Chondrocyte (in vitro differentiated cells): ENCODE measurements at regions not wholly inside any gene's neighbourhood (a gene's known extent, or its start where the extent isn't known, plus 50 kb on each side); places are given as distances from the start of the nearest gene placed in this dataset.

Experiments
- DNase-seq: peaks from one replicate; pipeline ENCODE4 v3.0.0; 2021; ENCODE audit warnings: mixed read lengths, low spot score
- H3K27ac Mint-ChIP-seq: one replicate; pipeline ENCODE4 v1.8.0; 2021; ENCODE audit warnings: mild to moderate bottlenecking, moderate library complexity, mixed read lengths; ENCODE audit not compliant: unreplicated experiment
- H3K27me3 Mint-ChIP-seq: 2 replicates; pipeline ENCODE4 v1.8.0; 2021; ENCODE audit warnings: low read depth, mixed read lengths
- H3K36me3 Mint-ChIP-seq: 2 replicates; pipeline ENCODE4 v1.8.0; 2021; ENCODE audit warnings: low read depth, mixed read lengths
- H3K4me1 Mint-ChIP-seq: 2 replicates; pipeline ENCODE4 v1.8.0; 2021; ENCODE audit warnings: low read depth, mild to moderate bottlenecking, mixed read lengths
- H3K4me3 Mint-ChIP-seq: one replicate; pipeline ENCODE4 v1.8.0; 2021; ENCODE audit warnings: mild to moderate bottlenecking, moderate library complexity, mixed read lengths; ENCODE audit not compliant: unreplicated experiment
- H3K9me3 Mint-ChIP-seq: 2 replicates; pipeline ENCODE4 v1.8.0; 2021; ENCODE audit warnings: low read depth, mixed read lengths
- CTCF ChIP-seq: fragments of 200-600 bp; sonication (generic); IDR thresholded peaks from 2 replicates; pipeline ENCODE4 v1.5.0; 2021; ENCODE audit warnings: antibody characterized with exemption, mild to moderate bottlenecking, moderate library complexity

- Mint-ChIP-seq H3K4me1 (peaks cover 11% of the 10 kb centered on the region), H3K4me3 (no peak overlapping the region), H3K27ac (no peak overlapping the region), H3K36me3 (no peaks in the 10 kb centered on the region), H3K27me3 (no peaks in the 10 kb centered on the region), H3K9me3 (no peaks in the 10 kb centered on the region)
- DNase-seq, result no peak
- no peak for TF ChIP-seq CTCF
Observed at GRCh38 chr2:220880623-220881596, 691.2 kb downstream of the EPHA4 start.

DNA sequence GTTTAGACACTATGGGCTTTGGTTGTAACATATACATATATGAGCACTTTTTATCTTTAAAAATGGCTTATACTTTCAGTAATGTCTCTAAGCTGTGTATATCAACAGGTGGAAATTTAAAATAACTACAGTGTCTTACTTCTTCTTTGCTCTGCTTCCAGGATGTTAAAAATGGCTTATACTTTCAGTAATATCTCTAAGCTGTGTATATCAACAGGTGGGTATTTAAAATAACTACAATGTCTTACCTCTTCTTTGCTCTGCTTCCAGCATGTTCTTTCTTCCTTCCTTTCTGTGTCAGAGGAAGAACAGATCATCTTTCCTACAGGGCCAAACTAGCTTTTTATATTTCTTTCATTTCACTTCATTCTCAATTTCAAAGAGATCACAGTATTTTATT, 689.6 kb downstream of the EPHA4 start:
- Mint-ChIP-seq H3K27me3 (no peaks in the 10 kb centered on the region), H3K4me3 (no peak overlapping the region), H3K9me3 (peaks cover 6% of the 10 kb centered on the region), H3K4me1 (peaks cover 13% of the 10 kb centered on the region), H3K27ac (no peak overlapping the region), H3K36me3 (no peaks in the 10 kb centered on the region)
- DNase-seq, result no peak
- no peak for TF ChIP-seq CTCF

DNA sequence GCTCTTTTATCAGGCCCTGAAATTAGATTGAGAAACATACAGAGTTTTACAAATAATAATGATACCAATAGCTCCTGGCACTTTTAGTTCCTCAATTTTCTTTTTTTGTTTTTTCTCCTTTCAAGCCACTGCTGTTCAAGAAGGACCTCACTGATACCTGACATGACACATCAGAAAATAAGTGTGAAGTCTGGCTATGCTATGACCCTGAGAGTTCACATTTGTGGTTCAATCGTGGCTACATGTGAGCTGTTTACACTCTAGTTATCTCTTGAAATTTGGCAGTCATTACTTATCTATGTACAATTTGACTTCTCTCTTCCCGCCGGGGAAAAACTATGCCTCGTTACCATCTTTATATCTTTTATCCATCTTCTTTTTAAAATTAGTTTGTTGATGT, 686.5 kb downstream of the EPHA4 start:
- DNase-seq, result no peak

GRCh38 chr2:220887271-220887870, 684.7 kb downstream of the EPHA4 start:
- no peak for TF ChIP-seq CTCF
- Mint-ChIP-seq H3K27me3 (no peaks in the 10 kb centered on the region), H3K27ac (peak overlapping the region; percentile 38), H3K4me1 (peaks cover 16% of the 10 kb centered on the region), H3K4me3 (no peak overlapping the region), H3K9me3 (peaks cover 7% of the 10 kb centered on the region), H3K36me3 (no peaks in the 10 kb centered on the region)
- DNase-seq, result no peak

More for the DNA sequence above, 686.5 kb downstream of the EPHA4 start:
- Mint-ChIP-seq H3K27me3 (no peaks in the 10 kb centered on the region), H3K36me3 (no peaks in the 10 kb centered on the region), H3K27ac (no peak overlapping the region), H3K4me1 (peaks cover 15% of the 10 kb centered on the region), H3K4me3 (no peak overlapping the region), H3K9me3 (peaks cover 7% of the 10 kb centered on the region)
- TF ChIP-seq CTCF, result no peak

DNA sequence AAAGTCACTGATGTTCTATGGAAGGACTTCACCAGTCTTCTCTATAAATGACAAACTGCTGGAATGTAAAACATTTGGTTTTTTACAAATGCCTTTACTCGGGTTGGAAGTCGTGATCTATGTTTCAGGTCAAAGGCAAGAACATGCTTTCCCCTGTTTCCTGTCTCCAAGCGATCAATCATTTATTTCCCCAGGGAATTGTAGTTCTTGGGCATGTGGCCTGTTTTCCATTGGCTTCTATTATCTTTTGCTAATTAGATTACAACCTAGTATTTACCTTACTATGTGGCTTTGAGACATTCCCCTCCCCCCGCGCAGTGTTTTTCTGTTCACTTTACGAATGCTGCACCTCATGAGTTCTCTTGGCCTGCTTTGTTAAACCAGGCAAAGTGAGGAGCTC, 684.2 kb downstream of the EPHA4 start:
- peaks cover 16% of the 10 kb centered on the region for H3K4me1 Mint-ChIP-seq
- TF ChIP-seq CTCF, result no peak
- DNase-seq, result no peak
- H3K27me3 Mint-ChIP-seq, result no peaks in the 10 kb centered on the region
- H3K4me3 Mint-ChIP-seq, result no peak overlapping the region
- peak overlapping the region; percentile 38 for H3K27ac Mint-ChIP-seq
- H3K36me3 Mint-ChIP-seq, result no peaks in the 10 kb centered on the region
- H3K9me3 Mint-ChIP-seq, result peaks cover 7% of the 10 kb centered on the region
